Heart right ventricle (tissue), 16 donors: ENCODE measurements at regions not wholly inside any gene's neighbourhood (a gene's known extent, or its start where the extent isn't known, plus 50 kb on each side); places are given as distances from the start of the nearest gene placed in this dataset.

ENCODE experiments used
- ATAC-seq, 8 donors: fragments of 200-7000 bp; cut with Tn5 transposase; one replicate each; pipeline ENCODE4 v1.9.1; 2020; ENCODE audit warnings: mild to moderate bottlenecking in 8 of 8, moderate library complexity in 8 of 8, moderate number of reproducible peaks in 1 of 8
- DNase-seq, 2 donors: peaks; one replicate each; pipeline ENCODE4 v3.0.0-alpha.2; 2020
- H3K27ac ChIP-seq, 10 donors: fragments of 200-600 bp; sonication (generic) in 2 of 10; one replicate each; pipeline versions ENCODE4 v1.5.0 to v1.8.0; 2020 to 2022; ENCODE audit warnings: mild to moderate bottlenecking in 3 of 10
- H3K27me3 ChIP-seq, 7 donors: fragments of 200-600 bp; one replicate each; pipeline ENCODE4 v1.8.0; 2021 to 2022; ENCODE audit warnings: mild to moderate bottlenecking in 2 of 7
- H3K36me3 ChIP-seq, 9 donors: fragments of 200-600 bp; sonication (generic) in 1 of 9; one replicate each; pipeline versions ENCODE4 v1.5.0 to v1.8.0; 2020 to 2022; ENCODE audit warnings: mild to moderate bottlenecking in 2 of 9
- H3K4me1 ChIP-seq, 9 donors: fragments of 200-600 bp; sonication (generic) in 1 of 9; one replicate each; pipeline versions ENCODE4 v1.5.0 to v1.8.0; 2020 to 2022; ENCODE audit warnings: mild to moderate bottlenecking in 4 of 9
- H3K4me3 ChIP-seq, 10 donors: fragments of 200-600 bp; sonication (generic) in 2 of 10; one replicate each; pipeline versions ENCODE4 v1.5.0 to v1.8.0; 2020 to 2022; ENCODE audit warnings: mild to moderate bottlenecking in 7 of 10, moderate library complexity in 2 of 10
- H3K9me3 ChIP-seq, 11 donors: fragments of 200-600 bp in 10 of 11; sonication (generic) in 2 of 11; one replicate each; pipeline versions ENCODE4 v1.5.0 to v1.8.0; 2013 to 2022; ENCODE audit warnings: mild to moderate bottlenecking in 2 of 11, control low read depth in 1 of 11, moderate library complexity in 1 of 11
- WGBS, 2 donors: extraction: QIAGEN DNeasy Blood & Tissue Kit; methylation state at CpG; one replicate each; pipeline ENCODE4 v1.1.7; 2013; ENCODE audit warnings: inconsistent platforms in 1 of 2; 5-methylcytosine and 5-hydroxymethylcytosine counted together
- intact Hi-C, 10 donors: fragments of 100-400 bp; cut with DNase I; formaldehyde crosslinking; loops; one replicate each; pipeline versions ENCODE4 v1.11.1 to v1.14.2; 2022
- TF ChIP-seq, protein P1 (sequence below), 9 donors: fragments of 200-600 bp; sonication (generic) in 2 of 9; IDR thresholded peaks; one replicate each; pipeline versions ENCODE4 v1.5.0 to v1.8.0; 2021 to 2022; ENCODE audit warnings: antibody characterized with exemption in 9 of 9, mild to moderate bottlenecking in 5 of 9, moderate library complexity in 1 of 9
- donor health status: Arrhythmogenic right ventricular cardiomyopathy.
- donor health status: ischemic (EF 13 %, LVEDD 7.1; RV severe dilation, severe dysfunction).
- donor health status: healthy with polysubstance abuse.
- donor health status: DM: no; HTN: yes; CAD: no.
- donor health status: DM: no; HTN: no; CAD: no.
- donor health status: ischemic (EF 25% LVEDD 6.9; RV normal size, moderate dysfunction).
- donor health status: ischemic (EF 25% LVEDD 5.7; RV mildly dilated, moderate dysfunction).
- donor health status: healthy.
- donor health status: DM: yes; HTN: yes; CAD: no.
- donor health status: Ischemic cardiomyopathy.
- donor health status: ischemic (EF 35%, LVEDD 5.7; RV mildly dilated, moderate dysfunction).
- donor health status: nonischemic (EF 11% LVEDD 7.7; RV severe dilation, severe dysfunction).
- donor health status: DM: yes; HTN: yes; CAD: no.
- donor health status: PGD.
- donor health status: ischemic (EF 29% LVEDD 5.4; RV normal size, mild dysfunction).
- donor health status: nonischemic (EF 23%, LVEDD 6.1; RV moderate dilation, normal function).

DNA sequence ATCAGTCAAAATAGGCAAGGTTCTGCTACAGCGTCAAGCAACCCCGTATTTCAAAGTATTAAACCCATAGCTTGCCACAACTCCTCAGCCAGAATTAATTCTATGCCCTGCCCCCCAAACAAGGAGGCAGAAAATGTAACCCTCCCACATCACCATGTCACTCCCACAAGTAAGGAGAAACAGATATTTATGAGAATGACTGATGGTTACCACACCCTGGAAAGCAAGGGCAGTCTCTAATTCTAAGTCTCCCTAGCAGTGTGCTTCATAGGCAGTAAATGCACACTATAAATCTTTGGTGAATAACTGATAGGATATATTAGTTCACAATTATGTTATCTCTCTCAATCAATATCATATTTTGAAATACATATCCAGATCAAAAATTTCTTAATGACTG is 228.0 kb upstream of the SLC14A2 start:
- WGBS, 2 donors: 35 to 83% methylated on average over 2 of the region's 2 CpGs
- intact Hi-C loops: loop anchor here in 7 of 10 donors (10.0 kb wide), 7 partner anchors 112 to 1762 kb away; partner anchors contain the start of gene SETBP1 (in 2 of the 7)
- ATAC-seq: no peak

GRCh38 chr18:45398448-45398847 is 216.8 kb upstream of the SLC14A2 start:
- H3K4me1 ChIP-seq: peaks cover 0 to 13% (median 0%) of the 10 kb centered on the region in 9 donors
- no peak overlapping the region for H3K4me3 ChIP-seq
- ATAC-seq (no peak), DNase-seq (no peak)
- no peak overlapping the region for H3K27ac ChIP-seq
- H3K27me3 ChIP-seq: no peaks in the 10 kb centered on the region
- 67 to 83% methylated on average over 3 of the region's 3 CpGs for WGBS, 2 donors
- intact Hi-C loops: no loop called here
- TF ChIP-seq, protein P1, sequence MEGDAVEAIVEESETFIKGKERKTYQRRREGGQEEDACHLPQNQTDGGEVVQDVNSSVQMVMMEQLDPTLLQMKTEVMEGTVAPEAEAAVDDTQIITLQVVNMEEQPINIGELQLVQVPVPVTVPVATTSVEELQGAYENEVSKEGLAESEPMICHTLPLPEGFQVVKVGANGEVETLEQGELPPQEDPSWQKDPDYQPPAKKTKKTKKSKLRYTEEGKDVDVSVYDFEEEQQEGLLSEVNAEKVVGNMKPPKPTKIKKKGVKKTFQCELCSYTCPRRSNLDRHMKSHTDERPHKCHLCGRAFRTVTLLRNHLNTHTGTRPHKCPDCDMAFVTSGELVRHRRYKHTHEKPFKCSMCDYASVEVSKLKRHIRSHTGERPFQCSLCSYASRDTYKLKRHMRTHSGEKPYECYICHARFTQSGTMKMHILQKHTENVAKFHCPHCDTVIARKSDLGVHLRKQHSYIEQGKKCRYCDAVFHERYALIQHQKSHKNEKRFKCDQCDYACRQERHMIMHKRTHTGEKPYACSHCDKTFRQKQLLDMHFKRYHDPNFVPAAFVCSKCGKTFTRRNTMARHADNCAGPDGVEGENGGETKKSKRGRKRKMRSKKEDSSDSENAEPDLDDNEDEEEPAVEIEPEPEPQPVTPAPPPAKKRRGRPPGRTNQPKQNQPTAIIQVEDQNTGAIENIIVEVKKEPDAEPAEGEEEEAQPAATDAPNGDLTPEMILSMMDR (IDR thresholded peaks at IDR 0.05): no peak
- H3K36me3 ChIP-seq: no peaks in the 10 kb centered on the region
- H3K9me3 ChIP-seq: no peaks in the 10 kb centered on the region

More for the DNA sequence above, 228.0 kb upstream of the SLC14A2 start:
- Histone ChIP-seq H3K36me3 (no peaks in the 10 kb centered on the region), H3K9me3 (no peaks in the 10 kb centered on the region), H3K27me3 (peaks cover 0 to 15% (median 0%) of the 10 kb centered on the region in 7 donors), H3K4me3 (no peak overlapping the region), H3K4me1 (peaks cover 0 to 2% (median 0%) of the 10 kb centered on the region in 9 donors), H3K27ac (no peak overlapping the region)
- TF ChIP-seq, protein P1 (IDR thresholded peaks at IDR 0.05): no peak
- no peak for DNase-seq

DNA sequence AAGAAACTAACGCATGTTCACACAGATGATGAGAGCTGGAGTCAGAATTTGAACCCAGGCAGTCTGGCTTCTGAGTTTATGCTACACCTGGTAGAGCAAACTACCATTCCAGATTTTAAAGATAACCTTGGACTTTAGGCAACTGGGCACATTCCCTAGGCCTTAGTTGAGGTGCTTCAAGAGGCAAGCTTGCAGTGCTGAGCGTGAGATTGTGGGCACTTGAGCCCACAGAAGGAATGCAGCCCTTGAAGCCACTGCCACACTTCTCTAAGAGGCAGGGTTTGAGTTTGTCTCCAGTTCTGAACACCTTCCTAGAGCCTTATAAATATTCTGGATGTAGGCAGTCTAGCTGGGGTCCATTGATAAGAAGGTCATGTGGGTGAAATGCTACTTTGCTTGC is 216.1 kb upstream of the SLC14A2 start:
- H3K9me3 ChIP-seq: no peaks in the 10 kb centered on the region
- WGBS, 2 donors: 91% methylated on average over 2 of the region's 2 CpGs
- H3K27ac ChIP-seq: no peak overlapping the region
- no peaks in the 10 kb centered on the region for H3K36me3 ChIP-seq
- TF ChIP-seq, protein P1 (IDR thresholded peaks at IDR 0.05): no peak
- H3K4me1 ChIP-seq: peaks cover 0 to 13% (median 0%) of the 10 kb centered on the region in 9 donors
- no peaks in the 10 kb centered on the region for H3K27me3 ChIP-seq
- intact Hi-C loops: no loop called here
- DNase-seq: no peak
- H3K4me3 ChIP-seq: no peak overlapping the region
- ATAC-seq: no peak

GRCh38 chr18:45399643-45400042 is 215.6 kb upstream of the SLC14A2 start:
- ATAC-seq: peak in 6 of 8 donors; percentile 46 to 95 (median 78)
- WGBS, 2 donors: 4 to 15% methylated on average over 1 of the region's 1 CpG
- TF ChIP-seq, protein P1 (IDR thresholded peaks at IDR 0.05): no peak
- DNase-seq: peak; percentile 13 to 20
- no peaks in the 10 kb centered on the region for H3K36me3 ChIP-seq
- peaks cover 0 to 13% (median 0%) of the 10 kb centered on the region in 9 donors for H3K4me1 ChIP-seq
- H3K27me3 ChIP-seq: no peaks in the 10 kb centered on the region
- no peaks in the 10 kb centered on the region for H3K9me3 ChIP-seq
- intact Hi-C loops: no loop called here
- no peak overlapping the region for H3K4me3 ChIP-seq
- H3K27ac ChIP-seq: no peak overlapping the region
